ENCODE measurements at regions not wholly inside any gene's neighbourhood (a gene's known extent, or its start where the extent isn't known, plus 50 kb on each side); places are given as distances from the start of the nearest gene placed in this dataset.

GRCh38 chr1:103170609-103171008 lies 62.3 kb upstream of the COL11A1 start:
- TF ChIP-seq CTCF (IDR thresholded peaks at IDR 0.05): no peak
- TF ChIP-seq POLR2A (IDR thresholded peaks at IDR 0.05): no peak
